Erythroblast (primary cell): ENCODE measurements at regions not wholly inside any gene's neighbourhood (a gene's known extent, or its start where the extent isn't known, plus 50 kb on each side); places are given as distances from the start of the nearest gene placed in this dataset.

Experiments used
- GATA1 ChIP-seq: IDR thresholded peaks from 2 replicates; pipeline ENCODE4 v1.6.1; 2011; ENCODE audit warnings: low read depth, mild to moderate bottlenecking, control low read depth, low read length, moderate library complexity
- POLR2A ChIP-seq: IDR thresholded peaks from 2 replicates; pipeline ENCODE4 v1.6.1; 2011; ENCODE audit warnings: mild to moderate bottlenecking, low read length

- TF ChIP-seq POLR2A (no peak), GATA1 (no peak)
These were observed 172.4 kb upstream of the PCDH9 start for GRCh38 chr13:67402546-67402945.
